ENCODE measurements at regions not wholly inside any gene's neighbourhood (a gene's known extent, or its start where the extent isn't known, plus 50 kb on each side); places are given as distances from the start of the nearest gene placed in this dataset.
A peak's percentile ranks its signal among the peaks of the same experiment; 100 is the strongest.
"Not testable (repeated sequence)": the region's sequence is repeated elsewhere in the genome, so short reads cannot be mapped to it uniquely, and the experiment has no call there.

GRCh38 chr2:131672471-131673399 lies 145.0 kb downstream of the CCDC74A start:
- DNase-seq (ENCODE audit: low spot score in 2 of 2) = peak in 1 of 2 donors; percentile 62
- Histone ChIP-seq H3K27me3 (peaks cover 27% of the 10 kb centered on the region), H3K4me1 (peaks cover 32% of the 10 kb centered on the region), H3K4me3 (peak overlapping the region; percentile 43)
- peak; percentile 17 to 52 for TF ChIP-seq CTCF (IDR thresholded peaks at IDR 0.05)
- not testable (repeated sequence) for H3K9me3 ChIP-seq, H3K36me3 ChIP-seq, H3K27ac ChIP-seq
- 19% methylated on average over 7 of the region's 38 CpGs for WGBS

- TF ChIP-seq POLR2AphosphoS5 (IDR thresholded peaks at IDR 0.05) (no peak), EP300 (IDR thresholded peaks at IDR 0.05) (no peak), CTCF (IDR thresholded peaks at IDR 0.05) (peak; percentile 46 to 91), POLR2A (IDR thresholded peaks at IDR 0.05) (no peak)
- WGBS = 6% methylated on average over 24 of the region's 48 CpGs
- peak overlapping the region; percentile 43 for H3K4me3 ChIP-seq
- H3K27ac ChIP-seq = no peak overlapping the region
- peaks cover 32% of the 10 kb centered on the region for H3K4me1 ChIP-seq
- H3K36me3 ChIP-seq = no peaks in the 10 kb centered on the region
- H3K27me3 ChIP-seq = peaks cover 27% of the 10 kb centered on the region
- H3K9me3 ChIP-seq = no peaks in the 10 kb centered on the region
- peak; percentile 74 to 82 for DNase-seq (ENCODE audit: low spot score in 2 of 2)
Measured at GRCh38 chr2:131673400-131674173, 145.9 kb downstream of the CCDC74A start.

GRCh38 chr2:131674174-131674507 lies 146.5 kb downstream of the CCDC74A start:
- H3K4me3 ChIP-seq = peak overlapping the region; percentile 43
- no peak for TF ChIP-seq POLR2A (IDR thresholded peaks at IDR 0.05)
- no peak for TF ChIP-seq EP300 (IDR thresholded peaks at IDR 0.05)
- TF ChIP-seq CTCF (IDR thresholded peaks at IDR 0.05) = no peak
- TF ChIP-seq POLR2AphosphoS5 (IDR thresholded peaks at IDR 0.05) = no peak
- peaks cover 32% of the 10 kb centered on the region for H3K4me1 ChIP-seq

GRCh38 chr2:131681611-131682121 lies 154.0 kb downstream of the CCDC74A start:
- DNase-seq (ENCODE audit: low spot score in 2 of 2) = peak in 1 of 2 donors; percentile 56
- peak overlapping the region; percentile 80 for H3K4me3 ChIP-seq
- WGBS = 36% methylated on average over 3 of the region's 10 CpGs
- peaks cover 13% of the 10 kb centered on the region for H3K4me1 ChIP-seq
- not testable (repeated sequence) for H3K36me3 ChIP-seq, H3K9me3 ChIP-seq, H3K27me3 ChIP-seq
- peak overlapping the region; percentile 83 for H3K27ac ChIP-seq

More at GRCh38 chr2:131674174-131674507, 146.5 kb downstream of the CCDC74A start:
- Histone ChIP-seq H3K27ac (no peak overlapping the region), H3K27me3 (peaks cover 27% of the 10 kb centered on the region), H3K36me3 (no peaks in the 10 kb centered on the region), H3K9me3 (no peaks in the 10 kb centered on the region)
- under 1% methylated on average over 6 of the region's 6 CpGs for WGBS
- no peak for DNase-seq (ENCODE audit: low spot score in 2 of 2)

GRCh38 chr2:131682122-131682944 lies 154.6 kb downstream of the CCDC74A start:
- H3K4me1 ChIP-seq = peaks cover 13% of the 10 kb centered on the region

GRCh38 chr2:131682945-131683330 lies 155.2 kb downstream of the CCDC74A start:
- H3K27me3 ChIP-seq, H3K36me3 ChIP-seq, H3K9me3 ChIP-seq: not testable (repeated sequence)
- Histone ChIP-seq H3K4me3 (peak overlapping the region; percentile 80), H3K4me1 (peaks cover 13% of the 10 kb centered on the region), H3K27ac (peak overlapping the region; percentile 83)
- peak in 1 of 2 donors; percentile 59 for DNase-seq (ENCODE audit: low spot score in 2 of 2)
- 1% methylated on average over 9 of the region's 9 CpGs for WGBS

More at GRCh38 chr2:131682122-131682944, 154.6 kb downstream of the CCDC74A start:
- TF ChIP-seq POLR2A (IDR thresholded peaks at IDR 0.05) = no peak
- no peak for TF ChIP-seq POLR2AphosphoS5 (IDR thresholded peaks at IDR 0.05)
- TF ChIP-seq EP300 (IDR thresholded peaks at IDR 0.05) = no peak
- no peak for TF ChIP-seq CTCF (IDR thresholded peaks at IDR 0.05)
- Histone ChIP-seq H3K36me3 (no peaks in the 10 kb centered on the region), H3K9me3 (no peaks in the 10 kb centered on the region), H3K27ac (peak overlapping the region; percentile 83), H3K27me3 (no peaks in the 10 kb centered on the region), H3K4me3 (peak overlapping the region; percentile 80)
- peak; percentile 86 to 89 for DNase-seq (ENCODE audit: low spot score in 2 of 2)
- 0% methylated on average over 25 of the region's 51 CpGs for WGBS

GRCh38 chr2:131684631-131685316 lies 157.1 kb downstream of the CCDC74A start:
- not testable (repeated sequence) for H3K36me3 ChIP-seq; H3K27me3 ChIP-seq; H3K9me3 ChIP-seq; DNase-seq (ENCODE audit: low spot score in 2 of 2); H3K4me3 ChIP-seq; H3K27ac ChIP-seq
- H3K4me1 ChIP-seq = peaks cover 13% of the 10 kb centered on the region
- 34% methylated on average over 4 of the region's 4 CpGs for WGBS
